Panc1 (cell line): ENCODE measurements at regions not wholly inside any gene's neighbourhood (a gene's known extent, or its start where the extent isn't known, plus 50 kb on each side); places are given as distances from the start of the nearest gene placed in this dataset.

Experiments used
- ATAC-seq: fragments of 200-7000 bp; cut with Tn5 transposase; 2 replicates; pipeline ENCODE4 v1.9.1; 2020; ENCODE audit warnings: mild to moderate bottlenecking, moderate library complexity
- BruUV-seq: library from RNA; stranded (reverse); fragments of 400-500 nt; replicated peaks from 2 replicates; lab custom pipeline; 2021; lab: Mats Ljungman, UMichigan
- CTCF ChIA-PET: fragments of 300-600 bp; sonication (Branson Sonifier 250); formaldehyde crosslinking; loops from one replicate; lab custom pipeline; 2022; ENCODE audit warnings: antibody characterized with exemption; lab: Charles Lee
- POLR2A ChIA-PET: fragments of 300-600 bp; sonication (Branson Sonifier 250); formaldehyde crosslinking; loops from one replicate; lab custom pipeline; 2022; ENCODE audit warnings: antibody characterized with exemption; lab: Charles Lee
- DNase-seq: peaks from one replicate; pipeline ENCODE4 v3.0.0-alpha.2; 2010; ENCODE audit warnings: low read depth, low spot score
- H3K27ac ChIP-seq: 2 replicates; pipeline ENCODE4 v1.5.1; 2011; ENCODE audit warnings: mild to moderate bottlenecking, low read length, inconsistent platforms
- H3K27me3 ChIP-seq: fragments of 200-500 bp; sonication (Bioruptor generic); 2 replicates; pipeline ENCODE4 v1.6.0; 2014; ENCODE audit warnings: low read length, inconsistent platforms; ENCODE audit not compliant: control insufficient read depth, insufficient read depth
- H3K36me3 ChIP-seq: fragments of 200-500 bp; sonication (Bioruptor generic); 2 replicates; pipeline ENCODE4 v1.5.1; 2014; ENCODE audit warnings: inconsistent platforms, mild to moderate bottlenecking, low read length, moderate library complexity; ENCODE audit not compliant: control insufficient read depth, insufficient read depth
- H3K4me1 ChIP-seq: 2 replicates; pipeline ENCODE4 v1.5.1; 2011; ENCODE audit warnings: inconsistent platforms, mild to moderate bottlenecking, low read length, moderate library complexity; ENCODE audit not compliant: control insufficient read depth, insufficient read depth
- H3K4me3 ChIP-seq, 2 experiments: 2 replicates each; pipeline ENCODE4 v1.5.1; 2011 to 2012; ENCODE audit warnings: low read depth in 2 of 2, low read length in 2 of 2, mild to moderate bottlenecking in 2 of 2, inconsistent platforms in 1 of 2, moderate library complexity in 1 of 2
- H3K9me3 ChIP-seq: fragments of 200-500 bp; sonication (Bioruptor generic); 2 replicates; pipeline ENCODE4 v1.5.1; 2014; ENCODE audit warnings: low read depth, mild to moderate bottlenecking, inconsistent platforms, low read length, moderate library complexity; ENCODE audit not compliant: control insufficient read depth, insufficient read depth
- CTCF ChIP-seq: fragments of 450-650 bp; IDR thresholded peaks from 2 replicates; pipeline ENCODE4 v1.5.1; 2017; ENCODE audit warnings: mild to moderate bottlenecking
- POLR2AphosphoS5 ChIP-seq: IDR thresholded peaks from 2 replicates; pipeline ENCODE4 v1.6.1; 2012; ENCODE audit warnings: mild to moderate bottlenecking, low read depth, low read length, moderate library complexity
- REST ChIP-seq, 2 experiments: IDR thresholded peaks; 2 replicates each; pipeline ENCODE4 v1.6.1; 2011 to 2012; ENCODE audit warnings: low read depth in 2 of 2, control low read depth in 1 of 2, low read length in 1 of 2, mild to moderate bottlenecking in 1 of 2, moderate library complexity in 1 of 2; ENCODE audit not compliant: insufficient read depth in 1 of 2
- SIN3A ChIP-seq: IDR thresholded peaks from 2 replicates; pipeline ENCODE4 v1.6.1; 2012; ENCODE audit warnings: low read depth, mild to moderate bottlenecking, low read length, moderate library complexity, borderline replicate concordance; ENCODE audit not compliant: insufficient read depth
- TCF7L2 ChIP-seq: IDR thresholded peaks from 2 replicates; pipeline ENCODE4 v1.6.1; 2011; ENCODE audit warnings: mild to moderate bottlenecking, low read depth, low read length, inconsistent platforms
- in situ Hi-C: cut with HindIII; loops from 2 replicates; pipeline ENCODE4 v1.10.0; 2016; ENCODE audit warnings: low sequenced_read_pairs, low pct_unique_long_range_greater_than_20kb
- intact Hi-C: fragments of 100-400 bp; cut with micrococcal nuclease; formaldehyde crosslinking; loops from one replicate; pipeline ENCODE4 v1.10.0; 2022; ENCODE audit not compliant: unreplicated experiment

- Histone ChIP-seq H3K27ac (no peak overlapping the region), H3K4me1 (no peaks in the 10 kb centered on the region), H3K4me3 (no peak overlapping the region), H3K36me3 (no peaks in the 10 kb centered on the region), H3K27me3 (no peaks in the 10 kb centered on the region), H3K9me3 (no peaks in the 10 kb centered on the region)
- ChIA-PET POLR2A (no interaction called here), CTCF (no interaction called here)
- in situ Hi-C loops (no loop called here), intact Hi-C loops (no loop called here)
- TF ChIP-seq SIN3A (no peak), CTCF (no peak), REST (IDR thresholded peaks at IDR 0.05; ENCODE audit: insufficient read depth in 1 of 2, low read depth in 2 of 2, low read length in 1 of 2) (no peak), POLR2AphosphoS5 (no peak), TCF7L2 (no peak)
- no TSS peak for BruUV-seq
- ATAC-seq (no peak), DNase-seq (no peak)
These were observed 279.4 kb upstream of the PDGFD start for GRCh38 chr11:104443387-104443786.

GRCh38 chr11:104442321-104442720, 278.4 kb upstream of the PDGFD start:
- DNase-seq (no peak), ATAC-seq (no peak)
- Histone ChIP-seq H3K4me1 (no peaks in the 10 kb centered on the region), H3K36me3 (no peaks in the 10 kb centered on the region), H3K9me3 (no peaks in the 10 kb centered on the region), H3K4me3 (no peak overlapping the region), H3K27me3 (no peaks in the 10 kb centered on the region), H3K27ac (no peak overlapping the region)
- no peak for TF ChIP-seq REST (IDR thresholded peaks at IDR 0.05; ENCODE audit: insufficient read depth in 1 of 2, low read depth in 2 of 2, low read length in 1 of 2)
- TF ChIP-seq POLR2AphosphoS5, result no peak
- TF ChIP-seq SIN3A, result no peak
- TF ChIP-seq TCF7L2, result no peak
- no peak for TF ChIP-seq CTCF
- POLR2A ChIA-PET, result no interaction called here
- BruUV-seq, result no TSS peak
- intact Hi-C loops (no loop called here), in situ Hi-C loops (no loop called here)
- CTCF ChIA-PET, result no interaction called here
